Omental fat pad (tissue), 3 donors: ENCODE measurements at regions not wholly inside any gene's neighbourhood (a gene's known extent, or its start where the extent isn't known, plus 50 kb on each side); places are given as distances from the start of the nearest gene placed in this dataset.

Experiments
- ATAC-seq: fragments of 150-250 bp; one replicate; pipeline ENCODE4 v1.9.1; 2016; ENCODE audit warnings: mild to moderate bottlenecking, moderate library complexity; ENCODE audit not compliant: low FRiP score
- DNase-seq: peaks from one replicate; pipeline ENCODE4 v3.0.0-alpha.2; 2019; ENCODE audit warnings: low spot score
- TF ChIP-seq, protein P1 (sequence below), 3 donors: fragments of 450-650 bp; IDR thresholded peaks; one replicate each; pipeline ENCODE4 v1.5.1; 2016 to 2017; ENCODE audit warnings: antibody characterized with exemption in 3 of 3, mild to moderate bottlenecking in 3 of 3, moderate library complexity in 2 of 3

- DNase-seq (no peak), ATAC-seq (no peak)
- TF ChIP-seq, protein P1, sequence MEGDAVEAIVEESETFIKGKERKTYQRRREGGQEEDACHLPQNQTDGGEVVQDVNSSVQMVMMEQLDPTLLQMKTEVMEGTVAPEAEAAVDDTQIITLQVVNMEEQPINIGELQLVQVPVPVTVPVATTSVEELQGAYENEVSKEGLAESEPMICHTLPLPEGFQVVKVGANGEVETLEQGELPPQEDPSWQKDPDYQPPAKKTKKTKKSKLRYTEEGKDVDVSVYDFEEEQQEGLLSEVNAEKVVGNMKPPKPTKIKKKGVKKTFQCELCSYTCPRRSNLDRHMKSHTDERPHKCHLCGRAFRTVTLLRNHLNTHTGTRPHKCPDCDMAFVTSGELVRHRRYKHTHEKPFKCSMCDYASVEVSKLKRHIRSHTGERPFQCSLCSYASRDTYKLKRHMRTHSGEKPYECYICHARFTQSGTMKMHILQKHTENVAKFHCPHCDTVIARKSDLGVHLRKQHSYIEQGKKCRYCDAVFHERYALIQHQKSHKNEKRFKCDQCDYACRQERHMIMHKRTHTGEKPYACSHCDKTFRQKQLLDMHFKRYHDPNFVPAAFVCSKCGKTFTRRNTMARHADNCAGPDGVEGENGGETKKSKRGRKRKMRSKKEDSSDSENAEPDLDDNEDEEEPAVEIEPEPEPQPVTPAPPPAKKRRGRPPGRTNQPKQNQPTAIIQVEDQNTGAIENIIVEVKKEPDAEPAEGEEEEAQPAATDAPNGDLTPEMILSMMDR (IDR thresholded peaks at IDR 0.05): no peak
Observed at GRCh38 chr4:123740236-123740635, 343.6 kb downstream of the SPRY1 start.

DNA sequence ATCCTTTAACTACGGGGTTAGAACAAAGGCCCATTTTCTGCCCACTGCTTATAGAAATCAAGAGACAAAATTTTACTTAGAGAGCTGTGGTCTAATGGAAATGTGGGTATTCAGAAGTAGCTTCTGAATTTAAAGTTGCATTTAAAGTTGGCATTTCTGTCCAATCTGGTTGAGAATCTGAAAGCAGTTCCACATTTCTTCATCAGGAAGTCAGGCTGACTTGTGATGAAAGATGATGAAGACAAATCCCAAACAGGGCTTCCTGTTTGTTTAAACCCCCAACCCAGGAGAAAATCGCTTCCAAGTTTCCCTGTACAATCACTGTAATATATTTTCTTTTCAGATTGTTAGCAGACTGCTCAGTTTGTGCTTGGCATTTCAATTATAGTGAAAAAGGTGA, 345.3 kb downstream of the SPRY1 start:
- no peak for ATAC-seq
- DNase-seq: no peak
- TF ChIP-seq, protein P1 (IDR thresholded peaks at IDR 0.05): no peak

DNA sequence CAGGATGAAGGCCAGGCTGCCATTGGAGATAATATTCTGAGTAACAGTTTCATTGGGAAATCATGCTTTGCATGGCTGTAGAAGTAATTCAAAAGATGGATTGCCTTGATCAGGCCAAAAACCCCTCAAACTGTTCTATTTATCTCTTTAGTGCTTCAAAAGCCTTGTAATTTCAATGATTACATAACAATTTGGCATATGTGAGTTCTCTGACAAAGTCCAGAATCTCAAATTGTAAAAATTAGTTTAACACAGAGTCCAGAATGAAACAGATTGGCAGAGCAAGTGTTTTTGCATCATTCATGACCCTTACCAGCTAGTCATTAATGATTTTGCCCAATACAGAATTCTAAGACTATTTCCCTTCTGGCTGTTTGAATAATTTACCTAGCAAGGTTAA, 347.3 kb downstream of the SPRY1 start:
- no peak for DNase-seq
- ATAC-seq: peak; percentile 65
- TF ChIP-seq, protein P1 (IDR thresholded peaks at IDR 0.05): no peak

DNA sequence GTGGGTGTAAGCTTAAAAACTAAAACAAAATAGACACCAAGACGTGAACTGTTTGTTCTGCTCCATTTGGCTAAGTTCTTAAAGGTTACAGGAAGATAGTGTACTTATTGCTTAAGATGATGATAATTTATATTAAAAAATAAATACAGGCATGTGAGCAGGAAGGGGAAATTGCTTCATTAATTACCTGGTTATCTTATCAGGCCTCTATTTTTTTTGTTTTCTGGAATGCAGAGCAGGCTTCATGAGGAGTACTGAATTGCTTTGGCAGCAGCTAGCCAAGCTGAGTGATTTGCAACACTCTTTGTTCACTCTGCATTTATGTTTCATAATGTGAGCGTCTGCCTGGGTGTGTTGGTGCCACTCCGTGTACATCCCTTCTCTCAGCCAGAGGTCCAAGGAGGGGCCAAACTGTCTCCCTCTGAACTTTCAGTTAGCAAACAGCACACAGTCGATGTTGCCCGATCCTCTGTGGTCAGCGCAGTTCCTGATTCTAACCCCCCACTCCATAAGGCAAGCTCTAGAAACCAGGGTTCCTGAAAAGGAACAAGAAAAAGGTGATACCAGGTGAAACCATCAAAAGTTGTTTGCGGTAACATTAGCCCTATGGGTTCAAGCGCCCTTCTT, 348.2 kb downstream of the SPRY1 start:
- ATAC-seq: peak; percentile 97
- no peak for DNase-seq
- TF ChIP-seq, protein P1 (IDR thresholded peaks at IDR 0.05): no peak

DNA sequence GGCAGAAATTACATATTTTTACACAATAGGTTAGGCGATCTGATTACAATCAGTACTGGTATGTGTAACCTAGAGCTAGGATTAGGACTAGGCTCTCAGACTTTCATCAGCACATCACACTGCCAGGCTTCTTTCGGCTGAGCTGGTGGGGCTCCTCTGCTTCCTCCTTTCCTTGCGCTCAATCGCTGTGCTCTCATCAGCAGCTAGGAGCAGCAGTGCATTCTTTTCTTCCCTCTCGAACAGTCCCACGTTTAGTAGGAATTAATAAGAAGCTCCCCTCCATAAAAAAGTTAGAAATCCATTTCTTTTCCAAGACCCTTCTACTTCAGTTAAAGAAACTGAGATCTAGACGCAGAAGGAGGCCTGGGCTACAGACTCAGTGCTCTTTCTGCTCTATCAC, 350.4 kb downstream of the SPRY1 start:
- ATAC-seq: no peak
- TF ChIP-seq, protein P1 (IDR thresholded peaks at IDR 0.05): no peak

GRCh38 chr4:123748806-123749205, 352.2 kb downstream of the SPRY1 start:
- DNase-seq (no peak), ATAC-seq (no peak)
- TF ChIP-seq, protein P1 (IDR thresholded peaks at IDR 0.05): no peak

More for the DNA sequence above, 350.4 kb downstream of the SPRY1 start:
- no peak for DNase-seq

GRCh38 chr4:123749383-123749782, 352.8 kb downstream of the SPRY1 start:
- TF ChIP-seq, protein P1 (IDR thresholded peaks at IDR 0.05): no peak
- no peak for ATAC-seq
- DNase-seq: no peak
